OCI-LY1 (cell line): ENCODE measurements at regions not wholly inside any gene's neighbourhood (a gene's known extent, or its start where the extent isn't known, plus 50 kb on each side); places are given as distances from the start of the nearest gene placed in this dataset.

Source experiments
- CTCF ChIP-seq: fragments of 200-600 bp; sonication (generic), shearing (Covaris generic); IDR thresholded peaks from 2 replicates; pipeline ENCODE4 v1.5.1; 2017; ENCODE audit warnings: mild to moderate bottlenecking, antibody characterized with exemption, low read length, moderate library complexity, mixed read lengths
- EZH2 ChIP-seq: fragments of 200-600 bp; sonication (generic), shearing (Covaris generic); IDR thresholded peaks from 2 replicates; pipeline ENCODE4 v1.8.0; 2017; ENCODE audit warnings: borderline replicate concordance, mixed run types, mild to moderate bottlenecking, antibody characterized with exemption, low read length, moderate library complexity, mixed read lengths

GRCh38 chr15:77737238-77738037 is 104.7 kb upstream of the LINGO1 start:
- TF ChIP-seq CTCF (no peak), EZH2 (no peak)
